Panc1 (cell line): ENCODE measurements at regions not wholly inside any gene's neighbourhood (a gene's known extent, or its start where the extent isn't known, plus 50 kb on each side); places are given as distances from the start of the nearest gene placed in this dataset.

Source experiments
- TF ChIP-seq, protein P1 (sequence below): fragments of 450-650 bp; IDR thresholded peaks from 2 replicates; pipeline ENCODE4 v1.5.1; 2017; ENCODE audit warnings: mild to moderate bottlenecking
- TF ChIP-seq, protein P2 (sequence below), 2 experiments: IDR thresholded peaks; 2 replicates each; pipeline ENCODE4 v1.6.1; 2011 to 2012; ENCODE audit warnings: low read depth in 2 of 2, control low read depth in 1 of 2, low read length in 1 of 2, mild to moderate bottlenecking in 1 of 2, moderate library complexity in 1 of 2; ENCODE audit not compliant: insufficient read depth in 1 of 2

DNA sequence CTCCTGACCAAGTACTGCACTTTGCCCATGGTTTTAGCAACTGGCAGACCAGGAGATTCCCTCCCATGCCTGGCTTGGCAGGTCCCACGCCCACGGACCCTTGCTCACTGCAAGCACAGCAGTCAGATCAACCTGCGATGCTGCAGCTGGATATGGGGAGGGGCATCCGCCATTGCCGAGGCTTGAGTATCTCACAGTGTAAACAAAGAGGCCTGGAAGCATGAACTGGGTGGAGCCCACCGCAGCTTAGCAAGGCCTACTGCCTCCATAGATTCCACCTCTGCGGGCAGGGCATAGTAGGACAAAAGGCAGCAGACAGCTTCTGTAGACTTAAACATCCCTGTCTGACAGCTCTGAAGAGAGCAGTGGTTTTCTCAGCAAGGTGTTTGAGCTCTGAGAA is 479.8 kb downstream of the FUT8 start:
- TF ChIP-seq, protein P1, sequence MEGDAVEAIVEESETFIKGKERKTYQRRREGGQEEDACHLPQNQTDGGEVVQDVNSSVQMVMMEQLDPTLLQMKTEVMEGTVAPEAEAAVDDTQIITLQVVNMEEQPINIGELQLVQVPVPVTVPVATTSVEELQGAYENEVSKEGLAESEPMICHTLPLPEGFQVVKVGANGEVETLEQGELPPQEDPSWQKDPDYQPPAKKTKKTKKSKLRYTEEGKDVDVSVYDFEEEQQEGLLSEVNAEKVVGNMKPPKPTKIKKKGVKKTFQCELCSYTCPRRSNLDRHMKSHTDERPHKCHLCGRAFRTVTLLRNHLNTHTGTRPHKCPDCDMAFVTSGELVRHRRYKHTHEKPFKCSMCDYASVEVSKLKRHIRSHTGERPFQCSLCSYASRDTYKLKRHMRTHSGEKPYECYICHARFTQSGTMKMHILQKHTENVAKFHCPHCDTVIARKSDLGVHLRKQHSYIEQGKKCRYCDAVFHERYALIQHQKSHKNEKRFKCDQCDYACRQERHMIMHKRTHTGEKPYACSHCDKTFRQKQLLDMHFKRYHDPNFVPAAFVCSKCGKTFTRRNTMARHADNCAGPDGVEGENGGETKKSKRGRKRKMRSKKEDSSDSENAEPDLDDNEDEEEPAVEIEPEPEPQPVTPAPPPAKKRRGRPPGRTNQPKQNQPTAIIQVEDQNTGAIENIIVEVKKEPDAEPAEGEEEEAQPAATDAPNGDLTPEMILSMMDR = no peak
- TF ChIP-seq, protein P2, sequence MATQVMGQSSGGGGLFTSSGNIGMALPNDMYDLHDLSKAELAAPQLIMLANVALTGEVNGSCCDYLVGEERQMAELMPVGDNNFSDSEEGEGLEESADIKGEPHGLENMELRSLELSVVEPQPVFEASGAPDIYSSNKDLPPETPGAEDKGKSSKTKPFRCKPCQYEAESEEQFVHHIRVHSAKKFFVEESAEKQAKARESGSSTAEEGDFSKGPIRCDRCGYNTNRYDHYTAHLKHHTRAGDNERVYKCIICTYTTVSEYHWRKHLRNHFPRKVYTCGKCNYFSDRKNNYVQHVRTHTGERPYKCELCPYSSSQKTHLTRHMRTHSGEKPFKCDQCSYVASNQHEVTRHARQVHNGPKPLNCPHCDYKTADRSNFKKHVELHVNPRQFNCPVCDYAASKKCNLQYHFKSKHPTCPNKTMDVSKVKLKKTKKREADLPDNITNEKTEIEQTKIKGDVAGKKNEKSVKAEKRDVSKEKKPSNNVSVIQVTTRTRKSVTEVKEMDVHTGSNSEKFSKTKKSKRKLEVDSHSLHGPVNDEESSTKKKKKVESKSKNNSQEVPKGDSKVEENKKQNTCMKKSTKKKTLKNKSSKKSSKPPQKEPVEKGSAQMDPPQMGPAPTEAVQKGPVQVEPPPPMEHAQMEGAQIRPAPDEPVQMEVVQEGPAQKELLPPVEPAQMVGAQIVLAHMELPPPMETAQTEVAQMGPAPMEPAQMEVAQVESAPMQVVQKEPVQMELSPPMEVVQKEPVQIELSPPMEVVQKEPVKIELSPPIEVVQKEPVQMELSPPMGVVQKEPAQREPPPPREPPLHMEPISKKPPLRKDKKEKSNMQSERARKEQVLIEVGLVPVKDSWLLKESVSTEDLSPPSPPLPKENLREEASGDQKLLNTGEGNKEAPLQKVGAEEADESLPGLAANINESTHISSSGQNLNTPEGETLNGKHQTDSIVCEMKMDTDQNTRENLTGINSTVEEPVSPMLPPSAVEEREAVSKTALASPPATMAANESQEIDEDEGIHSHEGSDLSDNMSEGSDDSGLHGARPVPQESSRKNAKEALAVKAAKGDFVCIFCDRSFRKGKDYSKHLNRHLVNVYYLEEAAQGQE (IDR thresholded peaks at IDR 0.05; ENCODE audit: insufficient read depth in 1 of 2, low read depth in 2 of 2, low read length in 1 of 2) = no peak
